NCI-H2227 (cell line): ENCODE measurements at regions not wholly inside any gene's neighbourhood (a gene's known extent, or its start where the extent isn't known, plus 50 kb on each side); places are given as distances from the start of the nearest gene placed in this dataset.

Experiments used
- DNase-seq: peaks from one replicate; lab custom pipeline; 2025; ENCODE audit not compliant: unreplicated experiment; lab: John Stamatoyannopoulos, UW

DNA sequence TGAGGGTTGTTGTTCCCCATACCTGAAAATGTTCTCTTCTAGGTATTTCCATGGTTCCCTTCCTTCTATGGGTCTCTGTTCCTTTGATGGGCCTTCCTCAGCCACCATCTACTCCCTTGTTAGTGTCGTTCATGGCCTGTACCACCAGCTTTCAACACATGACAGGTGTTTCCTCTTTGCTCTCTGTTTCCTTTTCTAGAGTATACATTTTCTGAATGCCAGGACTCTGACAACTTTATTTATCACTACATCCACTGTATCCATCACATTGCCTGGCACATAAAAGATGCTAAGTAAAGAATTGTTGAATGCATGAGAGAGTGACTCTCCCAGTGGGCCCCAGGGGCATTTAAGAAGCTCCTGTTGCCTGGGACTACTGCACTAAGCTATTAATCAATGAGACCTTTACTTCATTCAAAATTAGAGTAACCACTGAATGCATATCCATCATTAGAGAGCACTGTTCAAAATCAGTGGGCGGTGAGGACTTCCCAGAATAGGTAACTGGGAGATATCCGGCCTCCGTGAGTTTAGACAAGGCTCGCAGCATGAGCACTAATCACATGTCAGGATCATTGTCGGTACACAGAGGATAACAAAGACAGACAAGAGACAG is 255.0 kb downstream of the CBLN1 start:
- DNase-seq = peak; percentile 42

DNA sequence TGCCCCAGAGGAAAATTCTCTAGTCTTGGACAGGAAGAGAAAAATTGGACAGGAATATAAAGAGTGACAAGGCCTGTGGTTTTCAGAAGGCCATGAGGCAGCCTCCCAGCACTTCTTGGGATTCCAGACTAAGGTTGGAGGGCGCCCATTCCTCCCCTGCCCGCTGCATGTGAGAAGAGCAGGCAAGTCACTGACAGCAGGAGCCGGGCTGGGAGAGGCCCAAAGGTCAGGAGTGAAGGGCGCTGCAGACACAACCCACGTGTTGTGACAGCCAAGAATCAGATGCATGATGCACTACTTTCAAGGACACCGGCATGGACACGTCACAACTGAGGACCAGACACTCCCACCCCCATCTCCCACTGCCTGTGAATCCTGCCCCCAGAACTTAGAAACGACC is 256.7 kb downstream of the CBLN1 start:
- no peak for DNase-seq

DNA sequence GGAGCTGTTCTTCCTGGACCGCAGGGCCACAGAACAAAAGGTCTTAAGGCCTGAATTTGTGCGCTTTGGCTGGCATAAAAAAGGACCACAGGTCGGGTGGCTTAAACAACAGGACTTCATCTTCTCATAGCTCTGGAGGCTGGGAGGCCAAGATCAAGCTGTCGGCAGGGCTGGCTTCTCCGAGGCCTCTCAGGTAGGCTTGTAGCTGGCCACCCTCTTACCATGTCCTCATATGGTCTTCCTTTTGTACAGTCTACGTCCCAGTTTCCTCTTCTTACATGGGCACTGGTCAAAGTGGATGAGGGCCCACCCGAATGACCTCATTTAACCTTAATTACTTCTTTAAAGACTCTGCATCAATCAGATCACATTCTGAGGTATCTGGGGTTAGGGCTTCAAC is 257.6 kb downstream of the CBLN1 start:
- DNase-seq = no peak

DNA sequence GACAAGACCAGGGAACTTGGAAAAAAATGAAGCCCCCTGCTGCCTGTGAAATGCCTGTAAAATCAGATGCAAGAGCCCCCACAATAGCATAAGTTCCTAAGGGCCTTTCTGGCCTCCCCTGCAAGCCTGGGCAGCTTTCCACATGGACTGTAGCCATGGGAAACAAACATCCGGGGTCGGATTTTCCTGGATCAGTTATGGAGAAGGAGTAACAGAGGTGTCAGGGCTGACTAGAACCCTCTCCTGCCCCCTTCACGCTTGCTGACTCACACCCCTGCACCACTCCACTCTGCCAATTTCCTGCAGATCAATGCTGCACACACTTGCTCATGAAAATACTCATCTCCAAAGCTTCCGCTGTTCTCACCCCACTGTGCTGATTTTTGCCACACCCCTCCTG is 258.6 kb downstream of the CBLN1 start:
- DNase-seq = no peak

DNA sequence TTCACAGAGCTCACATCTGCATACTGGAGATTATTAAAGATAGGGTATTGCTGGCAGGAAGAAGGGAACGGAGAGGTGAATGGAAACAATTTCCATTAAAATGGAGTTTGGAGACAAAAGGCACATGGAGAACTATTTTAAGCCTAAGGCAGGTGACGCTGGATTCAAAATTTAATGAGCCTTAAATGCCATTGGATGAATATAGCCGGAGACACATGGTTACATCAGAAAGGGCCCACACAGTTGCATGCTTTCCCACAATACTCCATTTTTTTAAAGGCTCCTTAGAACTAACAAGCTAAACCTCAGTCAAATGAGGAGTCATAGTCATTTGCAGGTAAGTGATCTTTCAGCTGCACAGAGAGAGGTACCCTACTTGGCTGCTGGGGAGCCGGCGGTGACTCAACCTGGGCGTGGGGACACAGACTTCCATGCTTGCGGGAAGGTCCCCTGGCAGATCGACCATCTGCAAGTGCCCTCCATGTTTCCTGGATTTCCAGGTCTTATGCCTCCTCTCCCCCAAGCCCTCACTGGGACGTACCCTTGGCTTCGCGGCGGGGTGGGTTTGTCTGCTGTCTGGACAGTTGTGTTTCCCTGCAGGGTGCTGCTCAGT is 259.2 kb downstream of the CBLN1 start:
- no peak for DNase-seq

DNA sequence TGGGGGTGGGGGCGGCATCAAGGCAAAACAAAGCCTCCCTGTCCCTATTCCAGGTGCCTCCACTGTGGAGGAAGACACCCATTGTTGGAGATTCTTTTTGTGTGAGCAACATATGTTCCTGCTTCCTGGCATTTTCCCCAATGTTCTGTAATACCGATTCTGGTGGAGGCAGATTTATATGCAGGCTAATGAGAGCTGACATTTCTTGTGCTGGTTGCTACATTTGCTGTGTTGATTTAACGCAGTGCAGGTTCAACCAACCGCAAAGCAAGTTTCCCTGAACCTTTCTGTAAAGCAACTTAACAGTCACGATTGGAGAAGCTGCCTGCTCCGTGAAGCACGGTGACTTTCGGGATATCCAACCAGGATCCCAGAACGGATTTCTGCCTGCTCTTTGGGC is 260.5 kb downstream of the CBLN1 start:
- no peak for DNase-seq

DNA sequence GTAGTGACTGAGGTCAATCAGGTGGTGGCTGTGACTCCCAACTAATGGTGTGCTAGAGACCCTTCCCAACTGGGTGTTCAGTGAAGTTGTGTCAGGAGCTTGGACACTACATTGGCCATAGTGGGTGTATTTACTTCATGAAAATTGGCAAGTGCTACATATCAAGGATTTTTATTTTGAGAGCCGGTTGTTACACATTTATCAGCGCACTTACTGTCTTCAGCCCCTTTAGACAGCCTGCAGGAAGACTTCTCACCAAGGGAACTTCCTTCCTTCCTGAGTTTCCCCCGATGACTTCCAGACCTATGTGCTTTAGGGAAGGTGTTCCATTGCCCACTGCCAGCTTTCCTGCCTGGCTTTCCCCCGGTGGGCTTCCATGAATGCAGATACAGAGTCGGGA is 261.2 kb downstream of the CBLN1 start:
- no peak for DNase-seq

DNA sequence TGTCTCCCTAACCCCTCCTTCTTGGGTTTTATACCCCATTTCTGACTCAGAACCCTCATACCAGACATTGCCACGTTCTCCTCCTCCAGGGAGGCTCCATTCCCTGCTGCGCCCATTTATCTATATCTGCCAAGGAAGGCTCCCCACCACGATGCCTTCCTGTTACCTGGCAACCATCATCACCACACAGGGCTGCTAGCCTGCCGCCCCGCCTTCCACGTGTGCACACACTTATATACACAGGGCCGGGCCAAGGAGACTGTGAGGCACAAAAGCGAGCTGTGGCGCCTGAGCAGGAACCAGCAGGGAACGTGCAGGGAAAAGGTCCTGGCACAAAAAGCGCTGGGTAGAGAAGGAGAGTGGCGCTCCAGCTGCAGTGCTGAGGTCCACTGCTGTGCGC is 261.8 kb downstream of the CBLN1 start:
- peak; percentile 81 for DNase-seq

DNA sequence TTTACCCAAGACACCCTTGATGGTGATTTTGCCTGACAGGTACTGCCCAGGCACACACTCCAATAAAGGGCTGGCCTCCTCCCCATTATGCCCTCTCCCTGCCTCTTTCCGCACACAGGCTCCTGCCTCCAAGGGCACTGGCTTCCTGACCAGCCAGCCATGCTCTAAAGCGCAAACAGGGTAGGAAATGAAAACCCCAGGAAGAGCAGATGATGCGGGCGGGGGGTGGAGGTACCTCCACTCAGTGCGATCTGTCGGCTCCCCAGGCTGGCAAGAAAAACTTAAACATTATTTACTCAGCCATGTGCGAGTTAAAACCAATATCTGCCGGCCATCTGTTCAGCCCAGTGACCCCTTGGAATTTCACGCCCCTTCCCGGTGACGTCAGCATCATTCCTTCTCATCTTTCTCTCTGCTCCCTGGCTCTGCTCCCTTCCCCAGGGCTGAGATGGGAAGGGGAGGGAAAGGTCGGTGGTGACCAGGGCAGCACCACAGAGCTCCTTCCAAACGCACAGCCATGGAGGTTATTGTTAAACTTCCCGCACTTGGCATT is 262.5 kb downstream of the CBLN1 start:
- peak; percentile 53 for DNase-seq

DNA sequence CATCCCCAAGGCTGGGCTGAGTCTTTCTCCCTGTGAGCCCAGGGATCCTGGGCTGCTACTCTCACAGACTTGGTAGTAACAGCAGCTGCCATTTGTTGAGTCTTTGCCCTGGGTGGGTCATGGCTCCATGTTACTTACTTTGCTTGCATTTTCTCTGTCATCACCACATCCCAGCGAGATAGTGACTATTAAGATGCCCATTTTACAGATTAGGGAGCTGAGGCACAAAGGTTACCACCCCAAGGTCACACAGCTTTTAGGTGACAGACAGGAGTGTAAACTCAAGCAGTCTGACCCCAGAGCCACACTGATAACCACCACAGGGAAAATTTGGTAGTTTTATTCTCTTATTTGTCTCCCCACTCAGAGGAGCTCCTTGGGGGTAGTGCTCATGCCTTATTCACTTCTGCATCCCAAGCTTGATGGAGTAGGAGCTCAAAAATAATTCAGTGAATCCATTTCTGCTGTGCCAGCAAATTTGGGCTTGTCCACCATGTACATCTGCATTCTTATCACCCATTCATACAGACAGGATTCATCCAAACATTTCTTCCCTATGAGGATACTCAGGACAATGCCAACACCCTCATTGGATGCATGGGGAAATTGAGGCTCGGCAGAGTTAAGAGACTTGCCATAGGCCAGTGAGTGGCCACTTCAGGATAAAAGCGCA is 263.2 kb downstream of the CBLN1 start:
- no peak for DNase-seq

DNA sequence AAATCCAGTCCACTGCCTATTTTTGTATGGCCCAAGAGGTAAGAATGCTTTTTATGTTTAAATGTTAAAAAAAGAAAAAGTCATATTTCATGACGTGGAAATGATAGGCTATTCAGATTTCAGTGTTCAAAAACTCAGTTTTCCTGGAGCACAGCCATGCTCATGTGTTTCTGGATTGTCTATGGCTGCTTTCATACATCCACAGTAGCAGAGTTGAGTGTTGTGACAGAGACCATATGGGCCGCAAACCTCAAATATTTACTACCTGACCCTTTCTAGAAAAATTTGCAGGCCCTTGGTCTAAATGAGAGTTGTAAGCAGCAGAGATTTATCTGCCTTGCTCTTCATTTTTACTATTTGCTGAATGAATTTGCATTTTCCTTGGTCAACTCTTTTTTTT is 264.1 kb downstream of the CBLN1 start:
- no peak for DNase-seq

DNA sequence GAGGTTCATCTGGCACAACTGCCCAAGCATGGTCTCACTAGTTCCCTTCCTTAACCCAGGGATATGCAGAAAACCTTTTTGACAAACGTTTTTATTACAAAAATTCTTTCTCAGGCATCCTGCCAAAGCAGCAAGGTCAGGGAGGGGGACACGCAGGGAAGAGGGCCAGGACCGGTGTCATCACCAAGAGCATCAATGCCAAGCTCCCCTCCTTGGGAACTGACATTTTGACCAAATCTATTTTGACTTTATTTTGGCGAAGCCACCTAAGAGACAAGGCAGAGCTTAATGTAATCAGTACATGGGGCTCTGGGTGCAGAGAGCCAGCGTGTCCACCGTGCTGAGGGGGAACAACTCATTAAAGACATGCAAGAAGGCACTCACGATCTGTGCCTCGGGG is 265.2 kb downstream of the CBLN1 start:
- no peak for DNase-seq

DNA sequence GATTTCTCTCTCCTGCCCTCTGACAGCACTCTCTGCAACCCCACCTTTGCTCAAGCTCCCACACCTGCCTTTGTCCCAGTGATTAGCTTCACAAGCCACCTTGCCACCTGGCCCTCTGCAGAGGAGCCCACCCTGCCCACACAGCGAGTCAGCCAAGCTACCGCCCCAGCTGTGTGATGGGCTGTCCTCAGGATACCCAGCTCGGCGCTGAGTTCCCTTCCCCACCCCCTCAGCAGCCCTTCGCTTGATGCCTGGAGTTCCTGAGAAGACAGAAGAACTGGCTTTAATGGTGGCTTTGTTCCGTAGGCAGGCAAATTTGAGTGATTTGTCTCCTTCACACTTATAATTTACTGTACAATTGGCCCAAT is 266.4 kb downstream of the CBLN1 start:
- peak; percentile 48 for DNase-seq

DNA sequence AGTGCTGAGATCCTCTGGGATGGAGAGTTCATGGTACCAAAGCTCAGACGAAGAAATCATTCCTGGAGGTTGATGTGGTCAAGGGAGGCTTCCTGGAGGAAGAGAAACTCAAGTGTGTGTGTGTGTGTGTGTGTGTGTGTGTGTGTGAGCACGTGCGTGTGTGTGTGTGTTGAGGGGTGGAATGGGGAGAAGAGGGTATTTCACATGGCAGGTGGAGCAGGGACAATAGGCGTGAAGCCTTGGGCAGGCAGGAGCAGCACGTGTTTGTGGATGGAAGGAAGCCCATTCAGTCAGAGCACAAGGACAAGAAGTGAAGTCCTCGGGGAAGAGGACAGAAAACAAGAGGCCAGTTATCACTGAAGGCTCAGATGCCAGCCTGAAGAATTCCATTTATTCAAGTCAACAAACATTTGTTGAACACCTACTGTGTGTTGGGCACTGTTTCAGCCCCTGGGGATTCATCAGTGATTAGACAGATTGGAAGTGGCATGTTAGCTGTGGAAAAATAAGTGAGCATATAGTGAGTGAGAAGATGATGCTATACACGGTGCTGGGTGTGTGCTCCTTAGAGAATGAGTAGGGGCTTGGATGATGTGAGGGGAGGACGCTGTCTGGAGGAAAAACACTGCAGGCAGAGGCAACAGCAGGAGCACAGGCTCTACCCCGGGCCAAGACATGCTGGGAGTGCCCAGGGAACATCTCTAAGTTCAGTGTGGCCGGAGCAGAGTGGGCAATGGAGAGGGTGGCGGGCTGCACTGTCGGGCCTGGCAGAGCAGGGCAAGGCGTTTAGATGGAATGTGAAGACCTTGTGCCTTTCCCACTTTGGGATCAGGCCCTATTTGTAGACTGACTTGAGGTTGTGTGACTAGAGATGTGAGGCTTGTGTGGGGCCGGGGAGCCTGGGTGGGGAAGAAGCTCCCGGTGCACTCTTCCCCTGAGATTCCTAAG is 267.1 kb downstream of the CBLN1 start:
- no peak for DNase-seq

DNA sequence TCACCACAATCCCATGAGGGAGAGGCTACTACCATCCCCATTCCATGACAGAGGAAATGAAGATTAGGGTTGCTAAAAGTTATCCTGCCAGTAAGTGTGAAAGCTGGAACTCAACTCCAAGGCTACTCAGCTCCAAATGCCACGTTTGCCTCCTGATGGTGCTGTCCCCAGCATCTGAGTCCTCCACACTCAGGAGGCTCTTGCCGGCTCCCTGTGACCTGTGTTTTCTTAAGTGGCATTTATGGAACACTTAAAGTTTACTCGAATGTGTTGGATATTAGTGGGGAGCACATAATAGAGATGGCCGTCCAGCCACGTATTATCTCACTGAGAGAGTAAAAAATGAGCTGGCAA is 267.9 kb downstream of the CBLN1 start:
- no peak for DNase-seq

DNA sequence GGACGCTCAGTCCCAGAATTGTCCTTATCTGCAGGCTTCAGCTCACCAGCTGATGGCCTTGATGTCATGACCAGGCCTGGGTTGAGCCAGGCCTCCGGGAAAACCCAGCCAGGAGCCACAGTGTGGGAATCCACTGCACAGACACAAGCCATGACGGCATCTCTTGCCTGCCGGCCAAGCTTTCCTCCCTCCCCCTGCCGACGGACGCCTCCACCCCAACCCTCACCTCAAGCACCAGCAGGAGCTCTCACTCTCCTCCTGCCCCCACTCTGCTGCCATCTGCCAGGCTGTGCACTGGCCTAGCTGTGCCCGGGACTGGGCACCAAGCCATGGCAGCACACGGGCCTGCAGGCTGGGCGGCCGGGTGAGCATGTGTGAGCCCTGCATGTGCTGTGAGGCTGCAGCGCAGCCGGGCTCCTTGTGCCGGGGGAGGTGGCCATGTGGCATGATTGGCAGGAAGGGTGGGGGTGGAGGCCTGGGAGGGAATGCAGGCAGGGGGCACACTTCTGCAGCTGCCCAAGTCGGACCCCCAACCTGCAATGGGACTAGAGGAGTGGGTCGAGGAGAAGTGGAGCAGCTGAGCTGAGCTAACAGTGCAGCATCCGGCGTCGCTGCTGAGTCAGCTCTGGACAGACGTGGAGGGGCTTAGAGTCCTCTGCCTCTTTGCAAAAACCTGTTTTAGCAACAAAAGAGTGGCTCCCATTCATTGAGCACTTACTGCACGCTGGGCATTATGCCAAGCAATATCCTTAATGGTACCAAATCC is 268.5 kb downstream of the CBLN1 start:
- peak; percentile 29 for DNase-seq

DNA sequence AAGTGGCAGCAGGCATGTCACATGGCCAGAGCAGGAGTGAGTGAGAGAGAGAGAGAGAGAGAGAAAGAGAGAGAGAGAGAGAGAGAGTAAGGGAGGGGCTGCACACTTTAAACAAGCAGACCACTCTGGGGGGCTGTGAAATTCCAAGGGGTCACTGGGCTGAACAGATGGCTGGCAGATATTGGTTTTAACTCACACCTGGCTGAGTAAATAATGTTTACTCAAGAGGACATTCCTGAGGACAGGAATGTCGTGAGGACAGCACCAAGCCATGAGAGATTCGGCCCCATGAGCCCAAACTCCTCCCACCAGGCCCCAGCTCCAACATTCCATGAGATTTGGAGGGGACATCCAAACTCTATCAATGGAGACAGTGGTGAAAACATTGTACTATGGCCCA is 269.7 kb downstream of the CBLN1 start:
- DNase-seq = no peak

DNA sequence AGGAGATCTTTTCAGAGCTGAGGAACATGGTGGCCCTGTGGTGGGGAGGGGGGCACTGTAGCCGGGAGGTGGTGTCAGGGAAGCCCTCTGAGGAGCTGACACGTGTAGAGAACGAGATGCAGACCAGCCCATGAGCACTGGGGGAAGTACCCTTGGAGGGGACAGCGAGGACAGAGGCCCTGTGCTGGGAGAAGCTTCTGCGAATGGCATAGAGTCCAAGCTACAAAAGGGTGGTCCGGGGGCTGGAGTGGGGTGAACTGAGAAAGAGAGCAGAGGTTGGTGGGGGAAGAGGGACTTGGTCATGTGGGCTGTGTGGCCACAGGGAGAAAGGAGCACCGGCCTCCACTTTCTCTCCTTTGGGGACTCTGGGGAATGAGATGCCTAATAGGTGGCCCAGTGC is 270.8 kb downstream of the CBLN1 start:
- no peak for DNase-seq

DNA sequence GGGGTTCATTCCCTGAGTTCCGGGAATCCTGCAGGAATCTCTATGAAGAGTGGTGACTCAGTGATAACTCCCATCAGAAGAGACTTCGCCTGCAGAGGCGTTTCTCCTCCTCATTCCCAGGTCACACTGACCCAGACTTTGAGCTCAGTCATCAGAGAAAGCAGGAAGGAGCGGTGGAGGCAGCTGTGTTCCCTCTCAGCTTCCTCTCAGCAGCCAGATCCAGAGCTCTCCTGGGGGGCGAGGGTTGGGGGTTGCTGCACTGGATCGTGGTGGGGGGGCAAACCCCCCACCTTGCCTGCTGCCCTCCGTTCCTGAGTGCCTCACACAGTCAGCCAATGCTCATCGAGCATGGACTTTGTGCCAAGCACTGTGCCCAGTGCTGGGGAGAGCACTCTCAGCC is 271.2 kb downstream of the CBLN1 start:
- DNase-seq = no peak

DNA sequence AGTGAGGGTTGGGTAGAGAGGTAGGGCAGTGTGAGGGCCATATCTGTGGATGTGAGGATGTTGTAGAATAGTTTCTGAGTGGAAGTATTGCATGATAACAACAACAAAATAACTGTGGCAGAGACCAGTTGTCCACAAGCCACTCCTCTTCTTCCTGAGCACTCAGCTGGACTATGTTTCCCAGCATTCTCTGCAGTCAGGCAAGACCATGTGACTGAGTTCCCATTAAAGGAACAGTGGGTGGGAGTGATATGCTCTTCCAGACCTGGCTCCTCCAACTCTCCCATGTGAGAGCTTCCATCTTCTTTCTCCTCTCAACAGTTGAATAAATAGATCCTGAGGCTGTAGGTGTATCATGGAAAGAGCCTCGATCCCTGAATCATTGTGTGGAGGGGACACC is 272.4 kb downstream of the CBLN1 start:
- no peak for DNase-seq

DNA sequence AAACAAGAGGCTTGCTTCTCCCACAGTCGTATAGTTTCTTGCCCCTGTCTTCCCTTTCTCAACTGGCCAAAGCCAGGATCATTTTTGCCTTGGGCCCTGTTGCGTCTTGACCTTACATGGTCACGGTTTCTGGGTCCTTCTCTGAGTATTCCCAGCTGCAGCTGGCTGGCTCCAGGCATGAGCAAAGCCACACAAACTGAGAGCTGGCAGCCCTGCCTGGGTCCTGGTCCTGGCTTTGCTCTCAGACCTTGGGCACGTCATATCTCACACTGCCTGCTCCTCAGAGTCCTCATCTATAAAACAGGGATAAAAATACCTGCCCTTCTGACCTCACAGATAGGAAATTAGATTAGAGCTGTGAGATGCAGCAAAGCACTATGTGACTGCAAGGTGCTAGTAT is 277.6 kb downstream of the CBLN1 start:
- no peak for DNase-seq
